Endothelial cell of umbilical vein (primary cell): ENCODE measurements at regions not wholly inside any gene's neighbourhood (a gene's known extent, or its start where the extent isn't known, plus 50 kb on each side); places are given as distances from the start of the nearest gene placed in this dataset.

Experiments
- EZH2 ChIP-seq: IDR thresholded peaks from 2 replicates; pipeline ENCODE4 v1.6.1; 2012; ENCODE audit warnings: borderline replicate concordance, low read depth, mild to moderate bottlenecking, moderate library complexity, low read length, inconsistent platforms; ENCODE audit not compliant: severe bottlenecking
- JUN ChIP-seq: IDR thresholded peaks from 2 replicates; pipeline ENCODE4 v1.6.1; 2011; ENCODE audit warnings: borderline replicate concordance, low read depth; ENCODE audit not compliant: insufficient read length, insufficient read depth
- POLR2A ChIP-seq: IDR thresholded peaks from 2 replicates; pipeline ENCODE4 v1.6.1; 2012; ENCODE audit warnings: low read depth, mild to moderate bottlenecking, control low read depth, low read length
- POLR2AphosphoS5 ChIP-seq: IDR thresholded peaks from 2 replicates; pipeline ENCODE4 v1.6.1; 2012; ENCODE audit warnings: low read depth, mild to moderate bottlenecking, control low read depth, low read length, moderate library complexity; ENCODE audit not compliant: insufficient read depth
- TF ChIP-seq, protein P1 (sequence below), 2 donors: IDR thresholded peaks; 1 replicate in 1 of 2; 2 replicates in 1 of 2; pipeline ENCODE4 v1.5.1; 2011; ENCODE audit warnings: low read length in 2 of 2, mild to moderate bottlenecking in 2 of 2, moderate library complexity in 2 of 2, control low read depth in 1 of 2, inconsistent platforms in 1 of 2, low read depth in 1 of 2; ENCODE audit not compliant: insufficient read depth in 1 of 2; ENCODE audit errors: extremely low read depth in 1 of 2

DNA sequence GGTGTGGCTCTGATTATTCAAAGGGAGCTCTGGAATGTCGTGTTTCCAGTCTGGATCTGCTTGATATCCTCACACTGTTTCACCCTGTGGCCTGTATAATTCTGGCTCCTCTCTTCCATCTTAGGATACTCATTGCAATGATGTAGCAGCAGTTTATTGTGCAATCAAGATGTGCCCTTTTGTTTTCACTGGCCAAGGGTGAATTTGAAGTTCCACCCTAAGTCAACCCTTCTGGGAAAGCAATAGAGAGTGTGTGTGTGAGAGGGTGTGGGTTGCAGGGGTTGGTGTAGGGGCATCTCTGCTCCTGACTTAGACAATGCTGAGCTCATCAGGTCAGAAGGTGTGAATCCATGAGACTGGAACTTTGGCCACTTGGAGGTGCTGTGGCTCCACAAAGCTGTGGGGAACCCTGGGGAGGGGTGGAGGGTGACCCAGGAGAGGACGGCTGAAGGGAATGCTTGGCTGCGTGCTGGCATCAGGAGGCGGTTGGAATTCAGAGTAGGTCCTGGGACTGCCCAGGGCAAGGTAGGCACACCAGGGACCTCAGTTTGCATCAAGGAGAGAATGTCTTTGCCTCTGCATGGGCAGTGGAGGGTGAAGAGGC lies 118.0 kb upstream of the PRSS58 start:
- TF ChIP-seq POLR2A (no peak), EZH2 (no peak), JUN (no peak), POLR2AphosphoS5 (no peak)
- TF ChIP-seq, protein P1, sequence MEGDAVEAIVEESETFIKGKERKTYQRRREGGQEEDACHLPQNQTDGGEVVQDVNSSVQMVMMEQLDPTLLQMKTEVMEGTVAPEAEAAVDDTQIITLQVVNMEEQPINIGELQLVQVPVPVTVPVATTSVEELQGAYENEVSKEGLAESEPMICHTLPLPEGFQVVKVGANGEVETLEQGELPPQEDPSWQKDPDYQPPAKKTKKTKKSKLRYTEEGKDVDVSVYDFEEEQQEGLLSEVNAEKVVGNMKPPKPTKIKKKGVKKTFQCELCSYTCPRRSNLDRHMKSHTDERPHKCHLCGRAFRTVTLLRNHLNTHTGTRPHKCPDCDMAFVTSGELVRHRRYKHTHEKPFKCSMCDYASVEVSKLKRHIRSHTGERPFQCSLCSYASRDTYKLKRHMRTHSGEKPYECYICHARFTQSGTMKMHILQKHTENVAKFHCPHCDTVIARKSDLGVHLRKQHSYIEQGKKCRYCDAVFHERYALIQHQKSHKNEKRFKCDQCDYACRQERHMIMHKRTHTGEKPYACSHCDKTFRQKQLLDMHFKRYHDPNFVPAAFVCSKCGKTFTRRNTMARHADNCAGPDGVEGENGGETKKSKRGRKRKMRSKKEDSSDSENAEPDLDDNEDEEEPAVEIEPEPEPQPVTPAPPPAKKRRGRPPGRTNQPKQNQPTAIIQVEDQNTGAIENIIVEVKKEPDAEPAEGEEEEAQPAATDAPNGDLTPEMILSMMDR (IDR thresholded peaks at IDR 0.05; ENCODE audit: extremely low read depth in 1 of 2, insufficient read depth in 1 of 2, low read depth in 1 of 2, low read length in 2 of 2) = peak in 1 of 2 donors; percentile 13
